ENCODE measurements at regions not wholly inside any gene's neighbourhood (a gene's known extent, or its start where the extent isn't known, plus 50 kb on each side); places are given as distances from the start of the nearest gene placed in this dataset.
"Not testable (repeated sequence)": the region's sequence is repeated elsewhere in the genome, so short reads cannot be mapped to it uniquely, and the experiment has no call there.

DNA sequence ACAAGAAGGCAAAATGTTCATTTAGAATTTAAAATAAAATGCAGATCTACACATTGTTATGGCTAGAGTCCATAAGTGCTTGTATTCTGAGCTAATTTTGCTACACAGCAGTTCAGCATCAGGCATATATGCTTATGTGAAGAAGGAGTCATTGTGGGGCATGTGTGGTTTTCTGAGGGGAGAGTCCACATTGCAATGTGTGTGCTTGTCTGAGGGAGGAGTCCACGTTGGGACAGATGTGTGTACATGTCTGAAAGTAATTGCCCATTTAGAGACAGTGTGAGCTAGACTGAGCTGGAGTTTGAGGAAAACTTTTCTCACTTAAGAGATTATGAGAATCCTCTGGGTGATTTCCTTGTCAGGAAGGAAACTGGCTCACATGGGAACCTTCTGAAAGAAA, 767.9 kb downstream of the TMEM121 start:
- no peak for DNase-seq (ENCODE audit: missing footprints)
- intact Hi-C loops (cut with DNase I) = no loop called here
- no peak for ATAC-seq

- intact Hi-C loops (cut with DNase I); DNase-seq (ENCODE audit: missing footprints); ATAC-seq: not testable (repeated sequence)
Observed at GRCh38 chr14:106300951-106301510, 774.6 kb downstream of the TMEM121 start.

DNA sequence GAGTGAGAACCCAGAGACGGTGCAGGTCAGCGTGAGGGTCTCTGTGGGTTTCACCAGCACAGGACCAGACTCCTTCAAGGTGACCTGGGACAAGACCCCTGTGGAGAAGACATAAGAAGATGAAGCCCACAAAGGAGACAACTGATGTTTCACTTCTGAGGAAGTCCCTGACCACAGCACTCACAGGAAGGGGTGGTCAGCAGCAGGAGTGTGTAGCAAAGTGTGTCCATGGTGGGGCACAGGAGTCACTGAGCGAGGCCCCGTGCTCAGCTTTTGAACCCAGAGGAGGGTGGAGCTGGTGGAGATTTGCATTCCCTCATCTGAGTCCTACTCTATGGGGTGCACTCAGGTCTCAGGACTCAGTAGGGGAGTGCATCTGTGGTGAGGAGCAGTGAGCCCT, 775.2 kb downstream of the TMEM121 start:
- ATAC-seq; DNase-seq (ENCODE audit: missing footprints); intact Hi-C loops (cut with DNase I): not testable (repeated sequence)

DNA sequence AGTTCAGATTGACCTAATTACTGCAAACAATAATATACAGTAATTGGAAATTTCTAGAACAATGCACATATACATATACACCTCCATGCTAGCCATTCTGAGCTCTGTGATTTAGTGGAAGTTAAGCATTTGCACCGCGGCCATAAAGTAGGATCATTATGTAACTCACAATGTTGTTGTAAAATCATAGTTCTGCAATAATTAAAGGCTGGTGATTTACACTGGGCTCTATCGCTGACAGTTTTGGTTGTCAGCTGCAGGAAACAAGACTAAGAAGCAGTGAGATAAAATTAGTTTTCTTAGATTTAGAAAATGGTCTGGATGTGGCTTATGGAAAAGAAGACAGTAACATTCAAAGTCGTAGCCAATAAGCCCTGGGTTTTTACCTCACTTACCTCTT, 776.3 kb downstream of the TMEM121 start:
- intact Hi-C loops (cut with DNase I) = no loop called here
- no peak for ATAC-seq

DNA sequence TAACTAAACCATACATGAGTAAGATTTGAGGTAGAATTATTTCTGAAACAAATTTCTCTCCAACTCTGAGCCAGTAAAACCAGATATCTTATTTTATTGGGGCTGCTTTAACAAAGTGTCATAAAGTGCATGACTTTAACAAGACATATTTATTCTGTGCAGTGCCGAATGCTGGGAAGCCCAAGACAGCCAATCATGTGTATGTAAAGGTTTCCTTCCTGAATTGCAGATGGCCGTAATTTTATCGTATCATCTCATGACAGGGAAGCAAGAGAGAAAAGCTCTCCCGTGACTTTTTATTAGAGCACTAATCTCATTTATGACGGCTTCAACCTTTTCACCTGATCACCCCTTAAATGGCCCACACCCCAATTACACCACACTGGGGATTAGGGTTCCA, 777.9 kb downstream of the TMEM121 start:
- intact Hi-C loops (cut with DNase I) = no loop called here
- no peak for ATAC-seq
- DNase-seq (ENCODE audit: missing footprints) = no peak

More for the DNA sequence above, 776.3 kb downstream of the TMEM121 start:
- DNase-seq (ENCODE audit: missing footprints) = no peak

- intact Hi-C loops (cut with DNase I) = no loop called here
- ATAC-seq = no peak
- no peak for DNase-seq (ENCODE audit: missing footprints)
Observed at GRCh38 chr14:106308839-106309389, 782.5 kb downstream of the TMEM121 start.

DNA sequence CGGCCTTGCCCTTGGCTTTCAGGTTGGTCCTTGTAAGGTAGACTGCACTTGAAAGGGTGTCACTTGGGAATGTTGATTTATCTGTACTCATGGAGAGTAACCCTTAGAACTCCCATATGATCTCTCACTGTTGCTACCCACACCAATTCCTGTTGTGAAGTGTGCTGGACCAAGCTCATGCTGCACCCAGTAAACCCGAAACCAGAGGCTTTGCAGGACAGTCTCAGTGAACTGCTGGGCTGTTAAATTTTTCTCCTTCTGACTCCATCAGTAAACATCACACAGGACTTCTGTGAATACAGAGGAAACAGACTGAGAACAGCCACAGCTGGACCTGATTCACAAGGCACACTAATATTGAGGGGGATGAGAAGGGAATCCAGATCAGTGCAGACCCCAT, 783.0 kb downstream of the TMEM121 start:
- intact Hi-C loops (cut with DNase I) = no loop called here
- no peak for DNase-seq (ENCODE audit: missing footprints)
- no peak for ATAC-seq

GRCh38 chr14:106315436-106315835, 789.1 kb downstream of the TMEM121 start:
- no peak for DNase-seq (ENCODE audit: missing footprints)
- ATAC-seq = no peak
- intact Hi-C loops (cut with DNase I) = no loop called here

- ATAC-seq (no peak), DNase-seq (ENCODE audit: missing footprints) (no peak)
- intact Hi-C loops (cut with DNase I) = no loop called here
Observed at GRCh38 chr14:106317593-106317992, 791.2 kb downstream of the TMEM121 start.

- ATAC-seq = no peak
- intact Hi-C loops (cut with DNase I) = no loop called here
- DNase-seq (ENCODE audit: missing footprints) = no peak
Observed at GRCh38 chr14:106318700-106319099, 792.3 kb downstream of the TMEM121 start.

DNA sequence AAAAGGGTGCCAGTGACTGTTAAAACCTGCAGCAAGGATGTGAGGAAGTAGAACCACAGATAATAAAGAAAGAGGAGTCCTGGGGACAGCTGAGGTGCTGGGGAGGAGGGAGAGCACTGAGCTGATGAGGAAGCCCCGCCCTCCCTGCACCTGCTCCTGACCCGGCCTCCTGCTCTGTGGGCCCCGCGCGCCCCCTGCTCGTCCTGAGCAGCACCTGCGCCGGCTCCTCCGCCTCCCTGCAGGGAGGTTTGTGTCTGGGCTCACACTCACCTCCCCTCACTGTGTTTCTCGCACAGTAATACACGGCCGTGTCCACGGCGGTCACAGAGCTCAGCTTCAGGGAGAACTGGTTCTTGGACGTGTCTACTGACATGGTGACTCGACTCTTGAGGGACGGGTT, 797.6 kb downstream of the TMEM121 start:
- DNase-seq (ENCODE audit: missing footprints); ATAC-seq; intact Hi-C loops (cut with DNase I): not testable (repeated sequence)

GRCh38 chr14:106327234-106327633, 800.9 kb downstream of the TMEM121 start:
- DNase-seq (ENCODE audit: missing footprints) (no peak), ATAC-seq (no peak)
- intact Hi-C loops (cut with DNase I) = no loop called here

DNA sequence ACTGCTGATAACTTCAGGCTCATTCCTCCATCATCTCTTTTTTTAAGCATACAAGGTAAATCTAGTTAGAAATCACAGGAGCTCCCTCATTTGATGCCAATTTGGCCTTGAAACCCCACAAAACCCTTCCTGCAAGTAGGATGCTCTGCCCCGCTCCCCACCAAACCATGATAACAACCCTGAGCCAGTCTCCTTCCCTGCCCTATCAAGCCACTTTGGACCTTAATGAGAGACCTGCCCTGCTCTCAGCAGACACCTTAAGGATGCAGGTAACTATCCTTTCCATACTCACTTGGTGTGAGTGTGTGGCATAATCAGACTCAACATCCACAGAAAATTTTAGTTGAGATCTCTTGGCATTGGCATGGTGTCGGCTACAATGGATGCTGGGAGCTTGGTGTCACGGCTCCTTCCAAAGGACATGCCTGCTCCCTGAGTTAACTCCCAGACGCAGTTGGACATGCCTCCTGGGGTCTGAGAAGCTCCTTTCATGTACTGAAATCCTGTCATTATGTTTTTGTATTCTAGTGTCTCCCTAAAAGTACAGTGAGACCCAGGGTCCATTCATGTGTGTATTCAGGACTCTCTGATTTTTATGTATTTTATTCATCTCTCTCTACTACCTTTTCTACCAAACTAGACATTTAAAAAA, 801.4 kb downstream of the TMEM121 start:
- DNase-seq (ENCODE audit: missing footprints); ATAC-seq; intact Hi-C loops (cut with DNase I): not testable (repeated sequence)

DNA sequence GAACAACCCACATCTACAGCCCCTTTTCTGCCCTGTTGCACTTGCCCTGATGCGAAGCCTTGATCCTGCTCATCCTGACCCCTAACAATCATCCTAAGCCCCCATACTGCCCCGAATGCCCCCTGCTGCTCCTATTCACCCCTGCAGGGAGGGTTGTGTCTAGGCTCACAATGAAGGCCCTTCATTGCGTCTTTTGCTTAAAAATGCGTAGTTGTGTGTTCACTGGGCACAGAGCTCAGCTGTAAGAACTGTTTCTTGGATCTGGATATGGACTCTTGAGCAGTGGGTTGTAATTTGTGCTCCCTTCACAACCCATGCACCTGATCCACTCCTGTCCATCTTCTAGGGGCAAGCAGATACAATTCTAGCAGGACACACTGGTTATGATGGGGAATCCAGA, 802.9 kb downstream of the TMEM121 start:
- DNase-seq (ENCODE audit: missing footprints); intact Hi-C loops (cut with DNase I); ATAC-seq: not testable (repeated sequence)

DNA sequence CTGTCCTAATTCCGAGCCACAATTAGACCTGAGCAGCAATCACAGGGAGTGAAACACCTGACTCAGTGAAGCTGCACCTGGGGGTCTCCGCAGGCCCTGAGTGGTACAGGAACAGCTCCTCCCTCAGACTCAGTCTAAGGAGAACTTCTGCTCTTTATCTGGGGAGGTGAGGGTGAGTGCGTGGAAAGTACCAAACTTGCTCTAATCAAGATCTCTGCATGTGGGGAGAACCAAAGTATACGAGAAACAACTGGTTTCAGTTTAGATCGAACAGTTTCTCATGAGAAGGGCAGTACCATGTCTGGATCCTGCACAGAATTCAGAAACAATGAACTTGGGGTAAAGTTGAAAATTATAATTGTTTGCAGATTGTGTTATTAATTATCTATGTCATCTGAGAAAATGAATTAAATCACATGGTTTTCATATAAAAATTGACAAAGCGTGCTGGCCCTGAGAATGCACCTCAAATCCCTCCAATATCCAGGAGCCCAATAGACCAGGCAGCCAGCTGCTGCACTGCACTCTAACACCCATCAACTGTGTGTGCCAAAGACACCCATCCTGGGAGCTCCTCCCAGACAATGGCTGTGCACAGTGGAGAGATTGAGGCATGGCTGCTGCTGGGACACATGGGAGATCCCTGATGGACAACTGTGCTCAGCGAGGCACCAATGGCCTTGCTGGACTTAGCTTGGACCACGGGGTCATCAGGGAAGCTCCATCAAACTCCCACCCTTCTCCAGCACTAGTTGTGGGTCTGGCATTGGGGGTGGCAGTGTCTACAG, 803.8 kb downstream of the TMEM121 start:
- DNase-seq (ENCODE audit: missing footprints); intact Hi-C loops (cut with DNase I); ATAC-seq: not testable (repeated sequence)

GRCh38 chr14:106334428-106335109, 808.2 kb downstream of the TMEM121 start:
- intact Hi-C loops (cut with DNase I); ATAC-seq: not testable (repeated sequence)
- DNase-seq (ENCODE audit: missing footprints) = peak; percentile 64

GRCh38 chr14:106335110-106335429, 808.7 kb downstream of the TMEM121 start:
- ATAC-seq; DNase-seq (ENCODE audit: missing footprints); intact Hi-C loops (cut with DNase I): not testable (repeated sequence)

DNA sequence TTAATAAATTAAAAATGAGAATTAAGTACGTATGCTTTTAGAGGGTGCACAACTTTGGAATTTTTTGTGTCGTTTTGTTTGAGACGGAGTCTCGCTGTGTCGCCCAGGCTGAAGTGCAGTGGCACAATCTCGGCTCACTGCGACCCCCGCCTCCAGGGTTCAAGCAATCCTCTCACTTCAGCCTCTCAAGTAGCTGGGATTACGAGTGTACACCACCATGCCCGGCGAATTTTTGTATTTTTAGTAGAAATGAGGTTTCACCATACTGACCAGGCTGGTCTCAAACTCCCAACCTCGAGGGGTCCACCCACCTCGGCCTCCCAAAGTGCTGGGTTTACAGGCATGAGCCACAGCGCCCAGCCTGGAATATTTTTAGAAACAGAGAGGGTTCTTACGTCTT, 812.4 kb downstream of the TMEM121 start:
- intact Hi-C loops (cut with DNase I); ATAC-seq; DNase-seq (ENCODE audit: missing footprints): not testable (repeated sequence)

- intact Hi-C loops (cut with DNase I); DNase-seq (ENCODE audit: missing footprints); ATAC-seq: not testable (repeated sequence)
Observed at GRCh38 chr14:106340658-106341057, 814.3 kb downstream of the TMEM121 start.

Data from Right ventricle myocardium inferior (tissue), 1 donor.